Osteocyte (in vitro differentiated cells): ENCODE measurements at regions not wholly inside any gene's neighbourhood (a gene's known extent, or its start where the extent isn't known, plus 50 kb on each side); places are given as distances from the start of the nearest gene placed in this dataset.
"Not testable (repeated sequence)": the region's sequence is repeated elsewhere in the genome, so short reads cannot be mapped to it uniquely, and the experiment has no call there.

Experiments used
- DNase-seq: peaks from one replicate; pipeline ENCODE4 v3.0.0; 2021; ENCODE audit warnings: mixed read lengths; ENCODE audit not compliant: unreplicated experiment; ENCODE audit errors: extremely low spot score
- H3K27ac Mint-ChIP-seq: one replicate; pipeline ENCODE4 v1.8.0; 2021; ENCODE audit warnings: mild to moderate bottlenecking, mixed read lengths; ENCODE audit not compliant: unreplicated experiment
- H3K27me3 Mint-ChIP-seq: one replicate; pipeline ENCODE4 v1.8.0; 2021; ENCODE audit warnings: mixed read lengths; ENCODE audit not compliant: unreplicated experiment
- H3K36me3 Mint-ChIP-seq: one replicate; pipeline ENCODE4 v1.8.0; 2021; ENCODE audit warnings: mixed read lengths; ENCODE audit not compliant: unreplicated experiment
- H3K4me1 Mint-ChIP-seq: one replicate; pipeline ENCODE4 v1.8.0; 2021; ENCODE audit warnings: mixed read lengths; ENCODE audit not compliant: unreplicated experiment
- H3K4me3 Mint-ChIP-seq: one replicate; pipeline ENCODE4 v1.8.0; 2021; ENCODE audit warnings: mild to moderate bottlenecking, moderate library complexity, mixed read lengths; ENCODE audit not compliant: unreplicated experiment
- H3K9me3 Mint-ChIP-seq: one replicate; pipeline ENCODE4 v1.8.0; 2021; ENCODE audit warnings: mixed read lengths; ENCODE audit not compliant: unreplicated experiment
- TF ChIP-seq, protein P1 (sequence below): fragments of 200-600 bp; sonication (generic); IDR thresholded peaks from 2 replicates; pipeline ENCODE4 v1.5.0; 2021; ENCODE audit warnings: antibody characterized with exemption, mild to moderate bottlenecking, moderate library complexity

DNA sequence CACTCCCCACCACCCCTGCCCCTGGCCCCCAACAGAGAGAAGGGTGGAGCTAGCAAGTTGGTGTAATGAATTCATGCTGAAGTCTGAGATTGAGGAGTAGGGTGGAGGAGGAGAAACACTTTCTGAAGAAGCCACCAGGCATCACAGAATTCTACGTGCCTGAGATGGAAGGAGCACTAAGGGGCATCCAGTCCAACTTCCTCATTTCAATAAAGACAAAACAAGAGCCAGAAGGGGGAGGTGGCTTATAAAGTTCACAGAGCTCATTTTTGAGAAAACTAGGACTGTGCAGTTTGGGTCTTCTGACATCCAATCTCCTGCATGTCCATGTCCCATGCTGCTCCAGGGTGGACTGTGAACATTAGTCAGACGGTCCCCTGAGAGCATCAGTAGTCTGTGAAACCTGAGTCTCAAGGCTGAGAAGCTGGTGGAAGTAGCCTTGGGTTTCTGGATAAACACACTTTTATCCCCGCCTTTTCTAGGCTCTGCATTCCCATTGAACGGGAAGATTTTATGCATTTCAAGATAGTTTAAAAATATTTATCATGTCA lies 77.7 kb downstream of the TRIM43 start:
- TF ChIP-seq, protein P1, sequence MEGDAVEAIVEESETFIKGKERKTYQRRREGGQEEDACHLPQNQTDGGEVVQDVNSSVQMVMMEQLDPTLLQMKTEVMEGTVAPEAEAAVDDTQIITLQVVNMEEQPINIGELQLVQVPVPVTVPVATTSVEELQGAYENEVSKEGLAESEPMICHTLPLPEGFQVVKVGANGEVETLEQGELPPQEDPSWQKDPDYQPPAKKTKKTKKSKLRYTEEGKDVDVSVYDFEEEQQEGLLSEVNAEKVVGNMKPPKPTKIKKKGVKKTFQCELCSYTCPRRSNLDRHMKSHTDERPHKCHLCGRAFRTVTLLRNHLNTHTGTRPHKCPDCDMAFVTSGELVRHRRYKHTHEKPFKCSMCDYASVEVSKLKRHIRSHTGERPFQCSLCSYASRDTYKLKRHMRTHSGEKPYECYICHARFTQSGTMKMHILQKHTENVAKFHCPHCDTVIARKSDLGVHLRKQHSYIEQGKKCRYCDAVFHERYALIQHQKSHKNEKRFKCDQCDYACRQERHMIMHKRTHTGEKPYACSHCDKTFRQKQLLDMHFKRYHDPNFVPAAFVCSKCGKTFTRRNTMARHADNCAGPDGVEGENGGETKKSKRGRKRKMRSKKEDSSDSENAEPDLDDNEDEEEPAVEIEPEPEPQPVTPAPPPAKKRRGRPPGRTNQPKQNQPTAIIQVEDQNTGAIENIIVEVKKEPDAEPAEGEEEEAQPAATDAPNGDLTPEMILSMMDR, result no peak
- H3K9me3 Mint-ChIP-seq, result no peaks in the 10 kb centered on the region
- DNase-seq, result no peak
- no peak overlapping the region for H3K27ac Mint-ChIP-seq
- H3K27me3 Mint-ChIP-seq, result peaks cover 30% of the 10 kb centered on the region
- H3K36me3 Mint-ChIP-seq, result no peaks in the 10 kb centered on the region
- no peak overlapping the region for H3K4me3 Mint-ChIP-seq
- peaks cover 2% of the 10 kb centered on the region for H3K4me1 Mint-ChIP-seq

DNA sequence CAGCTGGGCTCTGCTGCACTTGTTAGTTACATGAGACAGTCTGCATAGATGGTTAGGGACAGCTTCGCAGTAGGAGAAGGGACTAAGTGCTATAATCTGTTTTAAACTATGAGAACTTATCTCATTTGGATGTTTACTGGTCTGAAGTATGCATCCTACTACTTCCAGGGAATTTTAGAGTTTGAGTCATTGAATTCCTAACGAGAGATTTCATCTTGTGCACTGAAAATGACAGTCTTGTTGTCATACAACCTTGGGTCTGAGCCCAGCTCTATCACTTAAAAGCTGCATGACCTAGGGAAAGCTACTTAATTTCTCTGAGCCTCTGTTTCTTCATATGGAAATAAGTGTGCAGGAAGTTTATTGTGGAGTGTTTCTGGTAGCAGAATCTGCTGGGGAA lies 78.4 kb downstream of the TRIM43 start:
- Mint-ChIP-seq H3K9me3 (no peaks in the 10 kb centered on the region), H3K36me3 (no peaks in the 10 kb centered on the region), H3K27me3 (peaks cover 28% of the 10 kb centered on the region), H3K27ac (no peak overlapping the region), H3K4me3 (no peak overlapping the region), H3K4me1 (peaks cover 2% of the 10 kb centered on the region)
- DNase-seq, result no peak
- TF ChIP-seq, protein P1, result no peak

DNA sequence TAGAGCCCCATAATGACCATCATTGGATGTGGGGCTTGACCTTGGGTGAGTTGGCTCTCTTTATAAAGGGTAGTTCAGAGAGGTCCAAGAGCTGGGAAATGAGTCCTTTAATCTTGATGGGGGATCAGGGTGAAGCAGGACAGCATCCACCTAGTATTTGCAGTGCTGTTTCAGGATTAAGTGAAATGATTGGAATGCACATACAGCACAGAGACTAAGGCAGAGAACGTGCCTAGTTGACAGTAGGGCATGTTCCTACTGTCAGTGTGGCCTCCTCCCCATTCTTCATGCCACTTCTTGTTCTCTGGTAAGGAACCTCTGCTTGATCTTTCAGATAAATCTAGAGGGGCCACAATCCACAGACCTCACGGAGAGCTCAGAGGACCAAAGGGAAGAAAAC lies 78.9 kb downstream of the TRIM43 start:
- Mint-ChIP-seq H3K9me3 (no peaks in the 10 kb centered on the region), H3K4me1 (peaks cover 2% of the 10 kb centered on the region), H3K36me3 (no peaks in the 10 kb centered on the region), H3K4me3 (no peak overlapping the region), H3K27ac (no peak overlapping the region), H3K27me3 (peaks cover 30% of the 10 kb centered on the region)
- TF ChIP-seq, protein P1, result no peak
- no peak for DNase-seq

DNA sequence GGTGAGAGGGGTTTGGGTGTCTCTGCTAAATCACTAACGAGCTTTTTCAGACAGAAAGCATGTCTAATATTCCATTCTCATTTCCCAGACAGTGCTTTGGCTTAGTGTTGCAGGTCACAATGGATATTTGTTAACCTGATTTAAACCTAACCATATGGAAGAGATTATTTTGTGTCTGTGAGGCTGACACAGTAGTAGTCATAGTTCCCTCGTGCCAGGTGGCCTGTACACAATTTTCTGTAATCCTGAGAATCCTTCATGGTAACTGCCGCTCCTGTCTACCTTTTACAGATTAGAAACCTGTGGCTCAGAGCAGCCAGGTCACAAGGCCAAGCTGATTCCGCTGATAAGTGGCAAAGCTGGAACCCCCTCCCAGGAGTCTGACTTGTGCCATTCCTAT lies 79.4 kb downstream of the TRIM43 start:
- H3K4me1 Mint-ChIP-seq, DNase-seq, H3K36me3 Mint-ChIP-seq, H3K4me3 Mint-ChIP-seq, H3K27ac Mint-ChIP-seq, H3K9me3 Mint-ChIP-seq: not testable (repeated sequence)
- peaks cover 31% of the 10 kb centered on the region for H3K27me3 Mint-ChIP-seq

DNA sequence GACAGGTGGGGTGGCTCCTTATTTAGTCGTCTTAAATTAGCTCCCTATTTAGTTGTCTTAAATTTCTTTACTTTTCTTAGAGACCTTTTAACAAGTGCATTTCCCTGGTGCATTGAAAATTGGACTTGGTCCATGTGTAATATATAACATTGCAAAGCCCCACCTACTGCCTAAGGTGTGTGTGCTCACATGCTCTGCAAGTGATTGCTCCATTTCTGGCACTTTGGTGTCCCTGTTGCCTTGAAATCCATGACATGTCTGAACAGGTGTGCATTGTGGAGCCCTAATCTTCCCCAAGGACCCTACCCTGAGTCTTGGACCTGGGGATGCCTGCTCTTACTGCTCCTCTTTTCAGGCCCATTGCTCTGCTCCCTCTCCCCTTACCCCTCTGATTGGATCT lies 80.2 kb downstream of the TRIM43 start:
- peaks cover 35% of the 10 kb centered on the region for H3K27me3 Mint-ChIP-seq
- H3K4me3 Mint-ChIP-seq, H3K4me1 Mint-ChIP-seq, H3K27ac Mint-ChIP-seq, DNase-seq, H3K9me3 Mint-ChIP-seq, H3K36me3 Mint-ChIP-seq: not testable (repeated sequence)

DNA sequence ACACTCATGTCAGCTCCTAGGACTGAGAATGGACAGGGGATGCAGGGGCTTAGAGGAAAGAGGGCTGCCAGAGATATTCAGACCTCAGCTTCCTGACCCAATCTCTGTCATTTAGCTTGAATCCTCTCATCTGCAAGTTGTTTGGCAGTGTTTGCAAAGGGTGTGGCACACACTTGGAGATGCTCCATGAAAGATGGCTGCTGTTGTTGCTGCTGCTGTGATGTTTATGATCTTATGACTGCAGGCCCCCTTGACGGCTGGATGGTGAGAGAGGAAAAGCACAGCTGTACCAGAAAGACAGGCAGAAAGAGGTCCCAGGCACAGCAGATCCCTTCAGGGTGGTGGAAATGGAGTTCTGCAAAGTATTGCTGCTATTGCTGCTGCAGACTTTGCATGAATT lies 80.7 kb downstream of the TRIM43 start:
- not testable (repeated sequence) for H3K4me1 Mint-ChIP-seq, H3K4me3 Mint-ChIP-seq, DNase-seq, H3K9me3 Mint-ChIP-seq, H3K27ac Mint-ChIP-seq, H3K36me3 Mint-ChIP-seq
- peaks cover 35% of the 10 kb centered on the region for H3K27me3 Mint-ChIP-seq

DNA sequence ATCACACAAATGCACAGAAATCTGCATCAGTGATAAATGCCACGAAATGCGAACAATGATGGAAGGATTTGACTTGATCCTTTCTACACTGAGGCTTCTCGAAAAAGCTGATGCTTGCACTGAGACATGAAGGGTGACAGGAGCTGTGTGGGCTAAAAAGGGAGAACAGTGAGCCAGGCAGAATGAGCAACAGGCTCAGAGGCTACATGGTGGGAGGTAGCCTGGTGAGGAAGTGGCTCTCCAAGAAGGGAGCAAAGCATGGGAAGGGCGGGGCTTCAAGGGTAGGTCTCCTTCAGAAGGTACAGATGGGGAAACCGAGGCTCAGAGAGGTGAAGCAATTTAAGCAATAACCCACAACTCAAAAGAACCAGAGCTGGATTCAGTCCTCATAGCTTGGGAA lies 82.4 kb downstream of the TRIM43 start:
- Mint-ChIP-seq H3K4me1 (peaks cover 2% of the 10 kb centered on the region), H3K27me3 (peaks cover 37% of the 10 kb centered on the region), H3K27ac (no peak overlapping the region), H3K4me3 (no peak overlapping the region), H3K36me3 (no peaks in the 10 kb centered on the region), H3K9me3 (no peaks in the 10 kb centered on the region)
- TF ChIP-seq, protein P1, result no peak
- no peak for DNase-seq

DNA sequence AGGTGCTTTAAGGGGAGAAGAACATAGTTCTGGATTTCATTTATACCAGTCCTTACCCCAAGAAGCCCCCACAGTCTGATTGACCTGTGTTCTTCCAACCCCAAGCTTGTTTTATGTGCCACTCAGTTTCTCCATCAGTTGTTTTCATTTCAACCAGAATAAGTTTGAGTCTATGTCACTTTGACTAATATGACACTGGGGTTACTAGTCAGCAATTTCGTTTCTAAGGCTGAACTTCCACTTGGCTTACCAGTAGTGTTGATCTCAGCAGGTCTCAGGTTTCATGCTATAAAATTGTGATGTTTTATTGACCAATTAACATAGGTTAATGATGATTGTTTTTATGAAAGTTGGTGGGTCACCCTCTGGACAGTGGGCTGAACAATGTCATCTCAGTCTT lies 84.8 kb downstream of the TRIM43 start:
- H3K4me1 Mint-ChIP-seq, H3K36me3 Mint-ChIP-seq, H3K4me3 Mint-ChIP-seq, H3K9me3 Mint-ChIP-seq, H3K27ac Mint-ChIP-seq, DNase-seq: not testable (repeated sequence)
- H3K27me3 Mint-ChIP-seq, result peaks cover 29% of the 10 kb centered on the region
